T-helper 1 cell treated with Interleukin-12 subunit alpha and Interleukin-12 subunit beta and Interleukin-4 antibody, amounts not matched to agents 30 μg/mL and 1 μg/mL, for 36 hours (primary cell): ENCODE measurements at regions not wholly inside any gene's neighbourhood (a gene's known extent, or its start where the extent isn't known, plus 50 kb on each side); places are given as distances from the start of the nearest gene placed in this dataset.
A peak's percentile ranks its signal among the peaks of the same experiment; 100 is the strongest.
"Not testable (repeated sequence)": the region's sequence is repeated elsewhere in the genome, so short reads cannot be mapped to it uniquely, and the experiment has no call there.

ENCODE experiments used
- H3K27ac Mint-ChIP-seq: one replicate; pipeline ENCODE4 v1.8.0; 2021; ENCODE audit warnings: mild to moderate bottlenecking, mixed read lengths
- H3K27me3 Mint-ChIP-seq: one replicate; pipeline ENCODE4 v1.8.0; 2021; ENCODE audit warnings: low read depth, mixed read lengths
- H3K36me3 Mint-ChIP-seq: one replicate; pipeline ENCODE4 v1.8.0; 2021; ENCODE audit warnings: low read depth, mixed read lengths
- H3K4me1 Mint-ChIP-seq: one replicate; pipeline ENCODE4 v1.8.0; 2021; ENCODE audit warnings: low read depth, mixed read lengths
- H3K4me3 Mint-ChIP-seq: one replicate; pipeline ENCODE4 v1.8.0; 2021; ENCODE audit warnings: mild to moderate bottlenecking, moderate library complexity, mixed read lengths
- H3K9me3 Mint-ChIP-seq: one replicate; pipeline ENCODE4 v1.8.0; 2021; ENCODE audit warnings: mixed read lengths

DNA sequence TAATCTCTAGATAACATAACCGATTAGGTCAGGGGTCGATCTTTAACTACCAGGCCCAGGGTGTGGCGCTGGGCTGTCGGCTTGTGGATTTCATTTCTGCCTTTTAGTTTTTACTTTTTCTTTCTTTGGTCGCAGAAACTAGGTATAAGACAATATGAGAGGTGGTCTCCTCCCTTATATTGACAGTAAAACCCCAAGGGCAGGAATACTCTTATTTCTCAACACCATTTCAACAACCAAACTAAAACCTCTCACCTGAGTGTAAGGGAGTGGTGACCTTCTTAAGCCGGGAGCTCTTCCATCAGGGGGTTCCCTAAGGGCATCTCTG, 144.4 kb upstream of the GRK3 start:
- H3K36me3 Mint-ChIP-seq, H3K9me3 Mint-ChIP-seq, H3K27ac Mint-ChIP-seq: not testable (repeated sequence)
- Mint-ChIP-seq H3K27me3 (peaks cover 79% of the 10 kb centered on the region), H3K4me3 (peak overlapping the region; percentile 71), H3K4me1 (peaks cover 19% of the 10 kb centered on the region)

DNA sequence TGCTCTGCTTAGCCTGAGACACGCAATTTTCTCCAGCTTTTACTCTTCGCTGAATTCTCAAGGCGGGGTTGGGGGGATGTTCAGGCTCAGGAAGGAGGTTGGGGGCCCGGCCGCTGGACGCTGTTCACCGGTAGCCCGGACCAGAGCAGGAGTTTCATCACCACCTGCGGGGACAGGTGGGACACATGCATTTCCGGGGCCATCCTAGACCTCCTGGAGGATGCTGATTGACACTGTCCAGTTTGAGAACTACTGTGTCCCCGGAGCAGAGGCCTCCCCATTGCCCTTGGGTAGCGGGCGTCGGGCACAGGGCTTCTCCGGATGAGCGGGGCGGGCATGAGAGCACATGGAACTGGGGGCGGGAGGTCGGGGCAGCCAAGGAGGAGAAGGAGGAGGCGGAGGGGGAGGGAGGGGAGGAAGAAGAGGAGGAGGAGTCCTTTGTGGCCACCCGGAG, 144.0 kb upstream of the GRK3 start:
- no peak overlapping the region for H3K27ac Mint-ChIP-seq
- no peaks in the 10 kb centered on the region for H3K9me3 Mint-ChIP-seq
- peaks cover 19% of the 10 kb centered on the region for H3K4me1 Mint-ChIP-seq
- H3K36me3 Mint-ChIP-seq, result no peaks in the 10 kb centered on the region
- H3K4me3 Mint-ChIP-seq, result no peak overlapping the region
- H3K27me3 Mint-ChIP-seq, result peaks cover 77% of the 10 kb centered on the region

DNA sequence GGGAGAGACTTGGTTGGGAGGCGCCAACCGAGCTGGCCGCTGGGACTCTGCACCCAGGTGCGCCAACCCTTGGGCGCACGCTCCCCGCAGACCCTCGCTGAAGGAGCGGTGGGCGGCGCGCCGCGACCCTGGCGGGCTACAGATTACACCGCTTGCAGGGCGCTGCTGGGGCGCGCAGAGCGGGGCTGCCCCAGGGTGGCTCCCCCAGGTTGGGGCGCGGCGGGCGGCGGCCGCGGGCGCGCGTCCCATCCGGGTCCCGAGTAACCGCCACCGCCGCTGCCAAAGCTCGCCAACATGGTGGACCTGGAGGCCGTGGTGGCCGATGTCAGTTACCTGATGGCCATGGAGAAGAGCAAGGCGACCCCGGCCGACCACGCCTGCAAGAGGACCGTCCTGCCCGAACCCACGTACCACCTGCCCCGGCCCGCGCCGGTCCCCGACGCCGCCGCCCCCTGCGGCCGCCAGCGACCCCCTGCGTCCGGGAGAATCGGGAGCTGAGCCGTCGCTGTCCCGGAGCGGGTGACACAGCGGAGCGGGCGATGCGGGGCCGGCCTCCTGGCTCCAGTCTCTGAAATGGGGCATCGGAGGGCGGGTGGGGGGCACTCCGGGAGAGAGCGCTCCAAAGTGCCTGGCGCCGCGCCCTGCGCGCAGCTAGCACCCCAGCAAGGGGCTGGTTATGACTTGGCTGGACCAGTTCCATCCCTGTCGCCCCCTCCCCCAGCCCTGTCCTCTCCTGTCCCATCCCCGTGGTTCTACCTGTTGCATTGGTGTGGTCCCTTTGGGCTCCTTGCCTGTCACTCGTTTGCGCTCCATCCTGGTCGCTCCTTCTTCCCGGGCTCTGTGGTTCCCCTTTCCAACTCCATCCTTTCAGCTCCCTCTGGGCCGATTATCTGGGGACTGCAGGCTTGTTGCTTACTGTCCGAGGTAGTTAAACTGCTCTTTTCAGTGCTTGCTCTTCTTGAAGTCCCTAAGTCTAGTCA, 143.3 kb upstream of the GRK3 start:
- Mint-ChIP-seq H3K4me1 (peaks cover 19% of the 10 kb centered on the region), H3K4me3 (peak overlapping the region; percentile 86), H3K27ac (no peak overlapping the region), H3K27me3 (peaks cover 75% of the 10 kb centered on the region), H3K36me3 (no peaks in the 10 kb centered on the region), H3K9me3 (no peaks in the 10 kb centered on the region)

DNA sequence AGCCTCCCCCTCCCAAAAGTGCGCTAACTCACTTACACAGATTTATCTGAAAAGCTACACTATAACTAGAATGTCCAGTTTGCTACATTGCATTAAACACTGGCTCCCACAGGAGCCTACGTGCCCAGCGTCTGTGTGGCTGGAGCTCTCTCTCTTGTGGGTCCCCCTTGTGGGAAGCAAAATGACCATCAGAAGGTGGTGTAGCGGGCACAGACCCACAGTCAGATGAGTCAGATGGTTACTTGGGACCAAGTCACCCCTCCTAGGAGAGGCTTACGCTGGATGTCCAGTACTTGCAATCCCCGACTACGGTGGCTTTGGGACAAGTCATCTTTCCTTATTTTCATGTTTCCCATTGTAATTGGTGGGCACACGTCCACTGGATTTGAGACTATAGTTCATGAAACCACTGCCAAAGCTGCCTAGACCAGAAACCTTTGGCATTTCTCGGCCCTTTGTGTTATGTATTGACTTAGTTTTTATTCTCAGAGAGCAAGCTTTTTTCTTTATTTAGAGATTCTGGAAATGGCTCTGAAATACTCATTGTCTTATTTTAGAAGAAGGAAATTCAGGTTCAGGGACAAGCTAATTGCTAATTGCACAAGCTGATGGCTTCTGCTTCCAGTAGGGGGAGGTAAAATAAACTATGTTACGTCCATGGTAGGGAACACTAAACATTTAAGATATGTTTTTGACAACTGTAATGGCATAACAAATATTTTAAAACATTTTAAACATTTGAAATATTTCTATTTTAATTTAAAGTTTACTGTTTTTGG, 137.8 kb upstream of the GRK3 start:
- H3K27me3 Mint-ChIP-seq, result peaks cover 42% of the 10 kb centered on the region
- H3K4me1 Mint-ChIP-seq, H3K9me3 Mint-ChIP-seq, H3K27ac Mint-ChIP-seq, H3K4me3 Mint-ChIP-seq, H3K36me3 Mint-ChIP-seq: not testable (repeated sequence)

DNA sequence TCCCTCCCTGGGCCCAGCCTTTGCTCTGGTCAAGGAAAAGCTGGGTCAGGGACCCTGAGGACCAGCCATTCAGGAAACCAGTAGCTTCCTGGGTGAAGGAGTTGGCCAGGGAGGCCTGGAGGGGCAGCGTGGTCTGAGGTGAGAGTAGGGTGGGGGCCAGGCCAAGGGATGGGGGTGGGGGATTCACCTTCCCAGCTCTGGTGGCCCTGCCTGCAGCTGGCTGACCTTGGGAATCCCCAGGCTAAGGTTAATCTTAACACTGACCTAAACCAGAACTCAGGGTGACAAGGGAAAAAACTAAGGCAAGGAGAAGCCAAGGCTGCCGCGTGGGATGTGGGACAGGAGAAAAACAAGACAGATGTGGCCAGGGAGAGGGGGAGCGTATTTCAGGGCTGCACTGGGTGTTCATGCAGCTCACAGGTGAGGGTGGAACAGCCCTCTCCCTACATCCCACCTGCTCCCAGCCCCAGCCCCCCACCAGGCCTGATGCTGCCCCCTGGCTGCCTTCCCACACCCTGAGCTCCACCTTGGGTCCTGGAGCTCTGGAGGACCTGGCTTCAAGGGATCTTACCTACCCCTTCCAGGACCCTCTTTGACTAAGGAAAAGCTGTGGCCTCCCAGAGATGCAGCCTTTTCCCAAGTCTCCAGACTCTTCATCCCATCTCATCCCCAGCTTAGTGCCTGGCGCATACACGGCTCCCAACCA, 132.7 kb upstream of the GRK3 start:
- H3K36me3 Mint-ChIP-seq, H3K4me1 Mint-ChIP-seq, H3K27ac Mint-ChIP-seq, H3K9me3 Mint-ChIP-seq, H3K4me3 Mint-ChIP-seq: not testable (repeated sequence)
- H3K27me3 Mint-ChIP-seq, result peaks cover 16% of the 10 kb centered on the region

DNA sequence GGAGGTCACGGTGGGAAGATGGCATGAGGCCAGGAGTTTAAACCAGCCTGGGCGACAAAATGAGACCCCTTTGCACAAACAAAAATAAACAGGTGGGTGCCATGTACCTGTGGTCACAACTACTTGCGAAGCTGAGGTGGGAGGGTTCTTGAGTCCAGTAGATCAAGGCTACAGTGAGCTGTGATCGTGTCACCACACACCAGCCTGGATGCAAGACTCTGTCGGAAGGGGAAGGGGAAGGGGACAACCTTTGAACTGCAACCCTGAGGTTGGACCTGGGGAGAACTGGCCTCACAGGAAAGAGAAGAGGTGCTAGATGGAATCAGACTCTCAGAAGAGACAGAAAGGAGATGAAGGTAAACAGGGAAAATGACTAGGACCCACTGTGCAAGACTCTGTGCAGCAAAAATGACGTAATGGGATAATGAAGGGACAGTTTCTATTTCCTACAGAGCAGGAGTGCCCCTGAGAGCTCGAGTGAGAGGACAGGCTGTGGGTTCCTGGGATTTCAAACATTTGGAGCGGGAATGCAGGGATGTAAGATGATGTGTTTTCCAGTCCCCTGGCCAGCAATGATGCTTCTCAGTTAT, 131.0 kb upstream of the GRK3 start:
- H3K4me1 Mint-ChIP-seq, H3K9me3 Mint-ChIP-seq, H3K4me3 Mint-ChIP-seq, H3K27me3 Mint-ChIP-seq, H3K27ac Mint-ChIP-seq, H3K36me3 Mint-ChIP-seq: not testable (repeated sequence)

DNA sequence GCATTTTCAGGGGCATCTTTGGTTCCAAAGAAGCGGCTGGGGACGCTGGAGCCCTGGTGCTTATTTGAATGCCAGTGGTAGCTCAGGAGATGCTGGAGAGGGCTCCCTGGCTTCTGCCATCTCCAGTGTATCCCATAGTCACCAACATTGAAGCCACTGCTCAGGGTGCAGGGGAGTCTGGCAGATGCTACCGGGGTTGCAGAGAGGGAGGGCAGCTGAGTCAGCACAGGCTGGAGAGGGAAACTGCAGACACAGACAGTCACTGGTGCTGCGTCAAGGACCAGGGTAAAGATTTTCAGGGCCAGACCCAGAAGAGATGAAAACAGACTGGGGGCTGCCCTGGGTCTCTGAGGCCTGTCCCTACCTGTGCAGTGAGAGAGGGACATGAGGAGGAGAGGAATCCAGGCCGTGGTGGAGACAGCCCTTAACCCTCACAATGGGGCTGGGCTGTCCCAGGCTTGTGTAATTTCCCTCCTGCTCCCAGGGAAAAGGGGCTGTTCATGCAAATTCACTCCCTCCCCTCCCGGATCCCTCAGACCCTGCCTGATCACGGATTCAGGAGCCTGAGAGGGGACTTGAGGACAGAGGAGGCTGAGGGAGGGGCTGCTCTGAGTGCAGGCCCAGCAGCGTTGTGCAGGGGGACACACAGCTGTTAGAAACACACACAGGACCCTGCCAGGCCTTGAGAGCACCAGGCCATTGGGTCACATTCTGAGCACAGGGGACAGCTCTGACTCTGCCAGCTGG, 126.9 kb upstream of the GRK3 start:
- no peak overlapping the region for H3K27ac Mint-ChIP-seq
- no peaks in the 10 kb centered on the region for H3K36me3 Mint-ChIP-seq
- peaks cover 12% of the 10 kb centered on the region for H3K27me3 Mint-ChIP-seq

DNA sequence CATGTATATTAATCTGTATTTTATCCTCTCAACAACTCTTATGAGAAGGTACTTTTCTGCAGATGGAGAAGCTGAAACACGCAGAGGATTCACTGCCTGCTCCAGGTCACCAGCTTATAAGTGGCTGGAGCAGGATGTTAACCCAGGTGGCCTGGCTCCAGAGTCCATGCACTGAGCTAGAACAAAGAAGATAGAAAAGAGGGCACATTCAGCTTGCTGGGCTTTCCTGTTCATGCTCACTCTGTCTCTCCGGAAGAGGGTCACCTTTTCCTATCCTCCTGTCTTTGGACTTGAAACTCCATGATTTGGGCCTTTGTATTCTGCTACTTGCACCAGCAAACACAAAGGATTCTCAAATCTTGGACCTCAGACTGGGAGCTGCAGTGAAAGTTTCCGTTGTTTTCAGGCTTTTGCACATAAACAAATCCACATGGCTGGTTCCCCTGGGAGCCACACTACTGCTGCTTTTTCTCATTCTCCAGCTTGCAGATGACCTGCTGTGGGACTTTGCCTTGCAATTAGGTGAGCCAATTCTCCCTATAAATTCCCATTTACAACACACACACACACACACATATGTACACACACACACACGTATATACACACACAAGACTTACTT, 117.3 kb upstream of the GRK3 start:
- H3K27me3 Mint-ChIP-seq, result peaks cover 4% of the 10 kb centered on the region

More for the DNA sequence above, 126.9 kb upstream of the GRK3 start:
- Mint-ChIP-seq H3K4me1 (peaks cover 6% of the 10 kb centered on the region), H3K9me3 (no peaks in the 10 kb centered on the region), H3K4me3 (no peak overlapping the region)

DNA sequence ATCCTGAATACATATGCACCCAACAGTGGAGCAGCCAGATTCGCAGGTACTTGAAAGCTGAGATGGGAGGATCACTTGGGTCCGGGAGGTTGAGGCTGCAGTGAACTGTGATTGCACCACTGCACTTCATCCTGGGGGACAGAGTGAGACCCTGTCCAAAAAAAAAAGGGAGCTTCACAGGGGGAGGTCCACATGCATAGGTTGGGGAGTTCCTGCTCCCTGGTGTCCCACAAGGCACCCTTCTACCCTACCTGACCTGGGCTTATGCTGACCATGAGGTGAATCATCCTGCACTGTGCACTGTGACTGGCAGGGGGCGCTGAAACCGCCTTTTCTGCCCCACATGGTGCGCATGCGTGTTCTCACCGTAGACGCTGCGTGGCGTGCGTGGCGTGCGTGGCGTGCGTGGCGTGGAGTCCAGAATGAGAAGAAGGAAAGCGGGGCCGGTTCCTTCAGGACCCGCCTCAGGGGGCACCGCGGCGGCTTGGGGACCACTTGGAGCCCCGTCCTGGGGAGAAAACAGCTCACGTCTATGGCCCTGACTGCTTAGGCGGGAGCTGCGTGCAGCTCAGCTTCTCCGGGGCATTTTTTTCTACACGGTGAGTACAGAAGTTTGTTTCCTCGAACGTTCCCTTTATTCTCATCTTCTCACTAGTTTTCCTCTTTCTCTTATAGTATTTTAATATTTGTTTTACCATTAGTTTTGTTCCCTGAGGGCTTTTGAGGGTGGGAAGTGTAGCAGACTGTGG, 116.6 kb upstream of the GRK3 start:
- Mint-ChIP-seq H3K9me3 (no peaks in the 10 kb centered on the region), H3K36me3 (peaks cover 10% of the 10 kb centered on the region), H3K27me3 (peaks cover 4% of the 10 kb centered on the region), H3K4me1 (peaks cover 44% of the 10 kb centered on the region), H3K4me3 (peak overlapping the region; percentile 90), H3K27ac (peak overlapping the region; percentile 83)

More for the DNA sequence above, 117.3 kb upstream of the GRK3 start:
- no peak overlapping the region for H3K27ac Mint-ChIP-seq
- H3K36me3 Mint-ChIP-seq, result peaks cover 10% of the 10 kb centered on the region
- H3K4me3 Mint-ChIP-seq, result peak overlapping the region; percentile 90
- peaks cover 37% of the 10 kb centered on the region for H3K4me1 Mint-ChIP-seq
- H3K9me3 Mint-ChIP-seq, result no peaks in the 10 kb centered on the region

DNA sequence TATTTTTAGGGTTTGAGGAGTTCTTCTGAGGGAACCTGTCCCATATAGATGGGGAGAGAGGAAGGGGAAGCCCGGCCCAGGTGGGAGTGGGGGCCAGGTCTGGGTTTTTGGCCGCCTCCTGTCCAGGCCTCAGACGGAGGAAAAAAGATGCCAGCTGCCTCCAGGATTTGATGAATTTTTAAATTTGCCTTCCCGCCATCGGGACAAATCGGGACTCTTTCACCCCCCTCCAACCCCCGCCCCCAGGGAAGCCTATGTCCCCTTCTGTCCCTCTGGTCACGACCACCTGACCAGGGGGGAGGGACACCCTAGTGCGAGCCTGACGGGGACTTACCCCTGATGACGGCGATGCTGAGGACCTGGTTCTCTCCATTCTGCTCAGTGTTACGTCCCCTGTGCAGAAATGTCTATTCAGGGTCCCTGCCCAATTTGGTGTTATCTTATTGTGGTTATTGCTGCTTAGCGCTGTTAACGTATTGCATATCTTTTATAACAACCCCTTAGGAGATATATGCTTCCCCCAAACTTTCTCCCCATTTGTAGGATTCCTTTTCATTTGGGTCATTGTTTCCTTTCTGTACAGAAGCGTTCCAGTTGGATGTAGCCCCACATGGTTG, 115.9 kb upstream of the GRK3 start:
- peaks cover 44% of the 10 kb centered on the region for H3K4me1 Mint-ChIP-seq
- H3K36me3 Mint-ChIP-seq, result peaks cover 11% of the 10 kb centered on the region
- peak overlapping the region; percentile 90 for H3K4me3 Mint-ChIP-seq
- no peaks in the 10 kb centered on the region for H3K9me3 Mint-ChIP-seq
- peak overlapping the region; percentile 83 for H3K27ac Mint-ChIP-seq
- peaks cover under 1% of the 10 kb centered on the region for H3K27me3 Mint-ChIP-seq

DNA sequence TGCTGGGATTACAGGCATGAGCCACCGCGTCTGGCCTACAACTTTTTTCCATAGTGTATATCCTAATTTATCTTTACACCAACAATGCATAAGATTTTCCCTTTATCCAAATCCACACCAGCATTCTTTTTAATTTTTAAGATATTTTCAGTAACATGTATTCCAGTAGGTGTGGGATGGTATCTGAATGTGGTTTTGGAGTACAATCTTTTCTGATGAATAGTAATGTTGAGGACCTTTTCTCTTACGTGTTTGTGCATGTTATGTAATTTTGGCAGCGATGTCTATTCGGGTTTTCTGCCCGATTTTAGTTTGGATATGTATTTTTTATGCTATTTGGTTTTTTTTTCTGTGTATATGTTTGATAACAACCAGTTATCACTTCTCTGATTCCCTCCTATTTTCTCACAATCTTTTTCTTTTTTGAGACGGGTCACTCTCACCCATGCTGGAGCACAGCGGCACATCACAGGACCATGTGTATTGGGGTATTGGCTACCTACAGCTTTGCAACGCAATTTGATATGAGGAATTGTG, 114.6 kb upstream of the GRK3 start:
- H3K27ac Mint-ChIP-seq, result no peak overlapping the region
- peaks cover 14% of the 10 kb centered on the region for H3K36me3 Mint-ChIP-seq
- H3K9me3 Mint-ChIP-seq, result no peaks in the 10 kb centered on the region
- H3K4me1 Mint-ChIP-seq, result peaks cover 52% of the 10 kb centered on the region
- peak overlapping the region; percentile 90 for H3K4me3 Mint-ChIP-seq
- H3K27me3 Mint-ChIP-seq, result no peaks in the 10 kb centered on the region

DNA sequence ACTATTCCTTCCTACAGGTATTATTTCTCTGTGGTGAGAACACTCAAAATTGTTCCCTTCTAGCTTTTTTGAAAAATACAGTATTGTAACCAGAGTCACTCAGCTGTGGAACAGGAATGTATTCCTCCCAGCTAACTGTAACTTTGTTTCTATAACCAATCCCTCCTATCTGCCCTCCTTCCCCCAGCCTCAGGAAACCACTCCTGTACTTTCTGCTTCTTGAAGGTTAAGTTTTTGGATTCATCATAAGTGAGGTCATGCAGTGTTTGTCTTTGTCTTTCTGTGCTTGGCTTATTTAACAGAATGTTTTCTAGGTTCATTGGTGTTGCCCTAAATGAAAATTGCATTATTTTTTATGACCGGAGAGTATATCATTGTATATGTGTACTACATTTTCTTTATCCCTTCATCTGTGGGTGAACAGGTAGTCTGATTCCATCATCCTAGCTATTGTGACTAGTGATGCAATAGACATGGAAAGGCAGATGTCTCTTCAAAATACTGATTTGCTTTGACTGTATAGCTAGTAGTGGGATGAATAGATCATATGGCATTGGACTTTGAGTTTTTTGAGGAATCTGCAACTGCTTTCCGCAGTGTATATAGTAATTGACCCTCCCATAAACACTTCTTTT, 112.9 kb upstream of the GRK3 start:
- H3K27ac Mint-ChIP-seq, result peak overlapping the region; percentile 65
- no peaks in the 10 kb centered on the region for H3K27me3 Mint-ChIP-seq
- H3K36me3 Mint-ChIP-seq, result peaks cover 19% of the 10 kb centered on the region
- H3K4me3 Mint-ChIP-seq, result peak overlapping the region; percentile 16
- H3K9me3 Mint-ChIP-seq, result no peaks in the 10 kb centered on the region
- peaks cover 53% of the 10 kb centered on the region for H3K4me1 Mint-ChIP-seq
